Fibroblast of peridontal ligament (primary cell): ENCODE measurements at regions not wholly inside any gene's neighbourhood (a gene's known extent, or its start where the extent isn't known, plus 50 kb on each side); places are given as distances from the start of the nearest gene placed in this dataset.
"Not testable (repeated sequence)": the region's sequence is repeated elsewhere in the genome, so short reads cannot be mapped to it uniquely, and the experiment has no call there.

ENCODE experiments used
- DNase-seq: peaks from one replicate; pipeline ENCODE4 v3.0.0-alpha.2; 2010; ENCODE audit errors: extremely low read depth

- DNase-seq, result no peak
Measured at GRCh38 chrX:50967736-50968135, 57.2 kb downstream of the BMP15 start.

GRCh38 chrX:50968871-50969635 lies 58.5 kb downstream of the BMP15 start:
- DNase-seq, result not testable (repeated sequence)

- DNase-seq, result no peak
Measured at GRCh38 chrX:50971395-50971794, 60.9 kb downstream of the BMP15 start.

- no peak for DNase-seq
Measured at GRCh38 chrX:50973199-50973598, 62.7 kb downstream of the BMP15 start.

- DNase-seq, result no peak
Measured at GRCh38 chrX:50978920-50979682, 68.6 kb downstream of the BMP15 start.

- DNase-seq, result no peak
Measured at GRCh38 chrX:50980251-50980650, 69.7 kb downstream of the BMP15 start.

GRCh38 chrX:50988649-50989048 lies 78.1 kb downstream of the BMP15 start:
- peak; percentile 25 for DNase-seq

- DNase-seq, result no peak
Measured at GRCh38 chrX:50996930-50997329, 86.4 kb downstream of the BMP15 start.

GRCh38 chrX:51000384-51000783 lies 89.8 kb downstream of the BMP15 start:
- DNase-seq, result not testable (repeated sequence)

- DNase-seq, result not testable (repeated sequence)
Measured at GRCh38 chrX:51001733-51002632, 91.4 kb downstream of the BMP15 start.

GRCh38 chrX:51006064-51006463 lies 95.5 kb downstream of the BMP15 start:
- no peak for DNase-seq

GRCh38 chrX:51024106-51024696 lies 113.7 kb downstream of the BMP15 start:
- DNase-seq, result no peak

GRCh38 chrX:51026862-51027261 lies 116.3 kb downstream of the BMP15 start:
- DNase-seq, result no peak

GRCh38 chrX:51035746-51036145 lies 125.2 kb downstream of the BMP15 start:
- no peak for DNase-seq

GRCh38 chrX:51047950-51048349 lies 137.4 kb downstream of the BMP15 start:
- DNase-seq, result no peak

- no peak for DNase-seq
Measured at GRCh38 chrX:51053741-51054140, 143.2 kb downstream of the BMP15 start.

GRCh38 chrX:51098046-51098445 lies 187.5 kb downstream of the BMP15 start:
- no peak for DNase-seq

GRCh38 chrX:51119058-51119926 lies 208.8 kb downstream of the BMP15 start:
- not testable (repeated sequence) for DNase-seq

- not testable (repeated sequence) for DNase-seq
Measured at GRCh38 chrX:51125743-51126142, 206.9 kb upstream of the NUDT10 start.

GRCh38 chrX:51144828-51145442 lies 187.7 kb upstream of the NUDT10 start:
- peak; percentile 21 for DNase-seq
